RWPE2 (cell line): ENCODE measurements at regions not wholly inside any gene's neighbourhood (a gene's known extent, or its start where the extent isn't known, plus 50 kb on each side); places are given as distances from the start of the nearest gene placed in this dataset.

Experiments
- ATAC-seq: fragments of 200-7000 bp; cut with Tn5 transposase; 3 replicates; pipeline ENCODE4 v1.9.1; 2021; ENCODE audit warnings: low read depth
- DNase-seq: peaks from one replicate; pipeline ENCODE4 v3.0.0-alpha.2; 2020; ENCODE audit warnings: low spot score
- H3K27ac ChIP-seq: fragments of 450-650 bp; 2 replicates; pipeline ENCODE4 v1.5.1; 2017; ENCODE audit warnings: mild to moderate bottlenecking; ENCODE audit not compliant: poor library complexity, severe bottlenecking
- H3K27me3 ChIP-seq: fragments of 250-450 bp; sonication (Bioruptor Pico); 2 replicates; pipeline ENCODE4 v1.5.1; 2021; ENCODE audit warnings: mild to moderate bottlenecking, moderate library complexity; ENCODE audit not compliant: insufficient read depth, poor library complexity, severe bottlenecking
- H3K36me3 ChIP-seq: fragments of 250-450 bp; sonication (Bioruptor Pico); 2 replicates; pipeline ENCODE4 v1.5.1; 2020; ENCODE audit warnings: low read depth, mild to moderate bottlenecking, moderate library complexity
- H3K4me1 ChIP-seq: fragments of 250-450 bp; sonication (Bioruptor Pico); 2 replicates; pipeline ENCODE4 v1.5.1; 2021; ENCODE audit warnings: mild to moderate bottlenecking, moderate library complexity; ENCODE audit not compliant: insufficient read depth, poor library complexity, severe bottlenecking
- H3K4me3 ChIP-seq: fragments of 250-450 bp; sonication (Bioruptor Pico); 2 replicates; pipeline ENCODE4 v1.5.1; 2021; ENCODE audit warnings: mild to moderate bottlenecking, moderate library complexity; ENCODE audit not compliant: severe bottlenecking
- H3K9me3 ChIP-seq: fragments of 250-450 bp; sonication (Bioruptor Pico); 2 replicates; pipeline ENCODE4 v1.5.1; 2021; ENCODE audit warnings: mild to moderate bottlenecking, moderate library complexity; ENCODE audit not compliant: severe bottlenecking
- CTCF ChIP-seq: fragments of 450-650 bp; IDR thresholded peaks from one replicate; pipeline ENCODE4 v1.5.1; 2017; ENCODE audit warnings: mild to moderate bottlenecking, moderate library complexity; ENCODE audit not compliant: poor library complexity, severe bottlenecking

- Histone ChIP-seq H3K9me3 (no peaks in the 10 kb centered on the region), H3K27me3 (no peaks in the 10 kb centered on the region), H3K27ac (no peak overlapping the region), H3K4me3 (no peak overlapping the region), H3K36me3 (no peaks in the 10 kb centered on the region), H3K4me1 (no peaks in the 10 kb centered on the region)
- no peak for TF ChIP-seq CTCF
- peak; percentile 41; the same call in 1 of the 3 replicates for ATAC-seq
- DNase-seq: no peak
These were observed 483.7 kb upstream of the RIOK2 start for GRCh38 chr5:97666783-97667182.

- no peaks in the 10 kb centered on the region for H3K27me3 ChIP-seq
- H3K4me1 ChIP-seq: no peaks in the 10 kb centered on the region
- no peak overlapping the region for H3K27ac ChIP-seq
- no peak for TF ChIP-seq CTCF
- no peaks in the 10 kb centered on the region for H3K9me3 ChIP-seq
- H3K4me3 ChIP-seq: no peak overlapping the region
- no peaks in the 10 kb centered on the region for H3K36me3 ChIP-seq
- ATAC-seq (no peak), DNase-seq (no peak)
These were observed 487.4 kb upstream of the RIOK2 start for GRCh38 chr5:97670447-97670846.

GRCh38 chr5:97676608-97677007 is 493.6 kb upstream of the RIOK2 start:
- ATAC-seq (no peak), DNase-seq (no peak)
- no peak for TF ChIP-seq CTCF
- H3K36me3 ChIP-seq: no peaks in the 10 kb centered on the region
- H3K4me3 ChIP-seq: no peak overlapping the region
- no peak overlapping the region for H3K27ac ChIP-seq
- H3K27me3 ChIP-seq: no peaks in the 10 kb centered on the region
- no peaks in the 10 kb centered on the region for H3K9me3 ChIP-seq
- no peaks in the 10 kb centered on the region for H3K4me1 ChIP-seq

GRCh38 chr5:97694091-97694490 is 511.0 kb upstream of the RIOK2 start:
- DNase-seq (no peak), ATAC-seq (no peak)
- H3K36me3 ChIP-seq: no peaks in the 10 kb centered on the region
- H3K4me1 ChIP-seq: no peaks in the 10 kb centered on the region
- TF ChIP-seq CTCF: no peak
- no peak overlapping the region for H3K27ac ChIP-seq
- H3K4me3 ChIP-seq: no peak overlapping the region
- H3K27me3 ChIP-seq: no peaks in the 10 kb centered on the region
- no peaks in the 10 kb centered on the region for H3K9me3 ChIP-seq

- H3K36me3 ChIP-seq: no peaks in the 10 kb centered on the region
- H3K9me3 ChIP-seq: no peaks in the 10 kb centered on the region
- H3K27me3 ChIP-seq: no peaks in the 10 kb centered on the region
- H3K4me1 ChIP-seq: no peaks in the 10 kb centered on the region
- ATAC-seq (no peak), DNase-seq (no peak)
- H3K27ac ChIP-seq: no peak overlapping the region
- no peak for TF ChIP-seq CTCF
- no peak overlapping the region for H3K4me3 ChIP-seq
These were observed 531.4 kb upstream of the RIOK2 start for GRCh38 chr5:97714424-97714823.
